ENCODE measurements at regions not wholly inside any gene's neighbourhood (a gene's known extent, or its start where the extent isn't known, plus 50 kb on each side); places are given as distances from the start of the nearest gene placed in this dataset.

DNA sequence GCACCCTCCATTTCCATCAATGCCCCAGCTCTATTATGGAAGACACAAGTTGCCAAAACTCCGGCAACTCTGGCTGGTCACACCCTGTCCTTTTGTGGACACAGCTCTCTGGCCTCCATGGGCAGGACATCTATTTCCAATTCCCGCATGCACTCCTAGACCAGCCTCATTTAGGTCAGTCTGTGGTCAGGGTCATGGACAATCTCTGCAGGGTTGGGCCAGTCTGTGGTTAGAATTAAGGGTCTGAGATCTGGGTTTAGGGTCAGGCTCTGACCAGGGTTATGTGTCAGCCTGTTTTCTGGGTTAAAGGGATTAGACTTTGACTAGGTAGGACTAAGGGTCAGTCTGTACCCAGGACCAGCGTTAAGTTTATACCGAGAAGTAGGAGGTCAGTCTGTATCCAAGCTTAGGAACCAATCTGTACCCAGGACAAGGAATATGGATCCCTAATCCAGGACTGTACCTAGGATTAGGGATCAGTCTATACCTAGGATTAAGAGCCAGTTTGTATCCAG, 82.4 kb downstream of the VEGFA start:
- TF ChIP-seq, protein P1, sequence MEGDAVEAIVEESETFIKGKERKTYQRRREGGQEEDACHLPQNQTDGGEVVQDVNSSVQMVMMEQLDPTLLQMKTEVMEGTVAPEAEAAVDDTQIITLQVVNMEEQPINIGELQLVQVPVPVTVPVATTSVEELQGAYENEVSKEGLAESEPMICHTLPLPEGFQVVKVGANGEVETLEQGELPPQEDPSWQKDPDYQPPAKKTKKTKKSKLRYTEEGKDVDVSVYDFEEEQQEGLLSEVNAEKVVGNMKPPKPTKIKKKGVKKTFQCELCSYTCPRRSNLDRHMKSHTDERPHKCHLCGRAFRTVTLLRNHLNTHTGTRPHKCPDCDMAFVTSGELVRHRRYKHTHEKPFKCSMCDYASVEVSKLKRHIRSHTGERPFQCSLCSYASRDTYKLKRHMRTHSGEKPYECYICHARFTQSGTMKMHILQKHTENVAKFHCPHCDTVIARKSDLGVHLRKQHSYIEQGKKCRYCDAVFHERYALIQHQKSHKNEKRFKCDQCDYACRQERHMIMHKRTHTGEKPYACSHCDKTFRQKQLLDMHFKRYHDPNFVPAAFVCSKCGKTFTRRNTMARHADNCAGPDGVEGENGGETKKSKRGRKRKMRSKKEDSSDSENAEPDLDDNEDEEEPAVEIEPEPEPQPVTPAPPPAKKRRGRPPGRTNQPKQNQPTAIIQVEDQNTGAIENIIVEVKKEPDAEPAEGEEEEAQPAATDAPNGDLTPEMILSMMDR (IDR thresholded peaks at IDR 0.05): no peak
- no peak for TF ChIP-seq EZH2 (IDR thresholded peaks at IDR 0.05; ENCODE audit: borderline replicate concordance, insufficient read depth, low read depth, low read length, poor library complexity, severe bottlenecking)

Measured in B cell (primary cell).